Liver (tissue), 3 donors: ENCODE measurements at regions not wholly inside any gene's neighbourhood (a gene's known extent, or its start where the extent isn't known, plus 50 kb on each side); places are given as distances from the start of the nearest gene placed in this dataset.

Experiments
- ATF3 ChIP-seq: IDR thresholded peaks from 2 replicates; pipeline ENCODE4 v1.6.1; 2016; ENCODE audit warnings: antibody characterized with exemption
- CTCF ChIP-seq: fragments of 150-350 bp; IDR thresholded peaks from 2 replicates; pipeline ENCODE4 v1.5.1; 2017; ENCODE audit warnings: improper control_type of control experiment, low read depth, low read length; ENCODE audit not compliant: missing input control
- FOXA1 ChIP-seq: IDR thresholded peaks from 2 replicates; pipeline ENCODE4 v1.6.1; 2016; ENCODE audit warnings: antibody characterized with exemption
- NR2F2 ChIP-seq: IDR thresholded peaks from 2 replicates; pipeline ENCODE4 v1.6.1; 2016; ENCODE audit warnings: antibody characterized with exemption
- REST ChIP-seq: IDR thresholded peaks from 2 replicates; pipeline ENCODE4 v1.6.1; 2016; ENCODE audit warnings: antibody characterized with exemption, mild to moderate bottlenecking
- donor health status: healthy.
- donor health status: healthy.

DNA sequence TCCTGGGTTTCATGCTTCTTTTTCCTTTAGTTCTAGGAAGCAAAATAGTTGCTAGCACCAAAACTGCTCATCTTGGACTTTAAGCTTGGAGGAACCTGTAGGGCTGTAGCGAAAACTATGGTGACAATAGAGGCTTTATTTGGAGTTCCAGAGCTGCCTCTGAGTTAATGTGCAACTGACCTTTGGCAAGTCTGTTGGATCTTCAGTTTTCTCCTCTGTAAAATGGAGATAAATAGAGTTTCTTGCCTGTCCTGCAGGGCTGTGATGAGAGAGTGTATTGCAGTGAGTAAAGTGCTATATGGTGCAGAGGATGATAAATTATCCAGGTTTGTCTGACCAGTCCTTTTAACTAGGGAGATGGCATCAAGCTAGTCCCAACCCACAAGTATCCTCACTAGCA is 417.0 kb downstream of the MAN2A1 start:
- TF ChIP-seq CTCF (no peak), FOXA1 (no peak), ATF3 (no peak), NR2F2 (no peak), REST (no peak)
